ENCODE measurements at regions not wholly inside any gene's neighbourhood (a gene's known extent, or its start where the extent isn't known, plus 50 kb on each side); places are given as distances from the start of the nearest gene placed in this dataset.

GRCh38 chr6:67352717-67353116, 1282.4 kb upstream of the ADGRB3 start:
- intact Hi-C loops (cut with micrococcal nuclease) = no loop called here
- no peaks in the 10 kb centered on the region for H3K9me3 ChIP-seq (replicated peaks)

GRCh38 chr6:67350729-67351128, 1284.4 kb upstream of the ADGRB3 start:
- H3K4me3 ChIP-seq = no peak overlapping the region
- intact Hi-C loops (cut with micrococcal nuclease) = no loop called here
- no peak for TF ChIP-seq CTCF (IDR thresholded peaks at IDR 0.05; ENCODE audit: borderline replicate concordance)
- no peaks in the 10 kb centered on the region for H3K27me3 ChIP-seq (ENCODE audit: low read depth)
- DNase-seq = no peak
- H3K4me1 ChIP-seq = no peaks in the 10 kb centered on the region
- no peaks in the 10 kb centered on the region for H3K36me3 ChIP-seq
- H3K9me3 ChIP-seq (replicated peaks) = no peaks in the 10 kb centered on the region
- H3K27ac ChIP-seq (replicated peaks) = no peak overlapping the region

More at GRCh38 chr6:67352717-67353116, 1282.4 kb upstream of the ADGRB3 start:
- H3K4me3 ChIP-seq = no peak overlapping the region
- DNase-seq = no peak
- no peaks in the 10 kb centered on the region for H3K4me1 ChIP-seq
- H3K27ac ChIP-seq (replicated peaks) = no peak overlapping the region
- no peaks in the 10 kb centered on the region for H3K36me3 ChIP-seq
- TF ChIP-seq CTCF (IDR thresholded peaks at IDR 0.05; ENCODE audit: borderline replicate concordance) = no peak
- no peaks in the 10 kb centered on the region for H3K27me3 ChIP-seq (ENCODE audit: low read depth)

GRCh38 chr6:67345946-67346345, 1289.1 kb upstream of the ADGRB3 start:
- Histone ChIP-seq H3K27me3 (ENCODE audit: low read depth) (no peaks in the 10 kb centered on the region), H3K4me1 (no peaks in the 10 kb centered on the region), H3K4me3 (no peak overlapping the region), H3K9me3 (replicated peaks) (no peaks in the 10 kb centered on the region), H3K27ac (replicated peaks) (no peak overlapping the region), H3K36me3 (no peaks in the 10 kb centered on the region)
- intact Hi-C loops (cut with micrococcal nuclease) = no loop called here
- no peak for DNase-seq
- TF ChIP-seq CTCF (IDR thresholded peaks at IDR 0.05; ENCODE audit: borderline replicate concordance) = no peak

- H3K4me1 ChIP-seq = no peaks in the 10 kb centered on the region
- no peaks in the 10 kb centered on the region for H3K27me3 ChIP-seq (ENCODE audit: low read depth)
- H3K9me3 ChIP-seq (replicated peaks) = peaks cover 15% of the 10 kb centered on the region
- DNase-seq = no peak
- H3K4me3 ChIP-seq = no peak overlapping the region
- H3K36me3 ChIP-seq = no peaks in the 10 kb centered on the region
- intact Hi-C loops (cut with micrococcal nuclease) = no loop called here
- no peak overlapping the region for H3K27ac ChIP-seq (replicated peaks)
- no peak for TF ChIP-seq CTCF (IDR thresholded peaks at IDR 0.05; ENCODE audit: borderline replicate concordance)
Observed at GRCh38 chr6:67336014-67336413, 1299.1 kb upstream of the ADGRB3 start.

GRCh38 chr6:67331304-67331703, 1303.8 kb upstream of the ADGRB3 start:
- no peak for DNase-seq
- Histone ChIP-seq H3K36me3 (no peaks in the 10 kb centered on the region), H3K27me3 (ENCODE audit: low read depth) (no peaks in the 10 kb centered on the region), H3K4me3 (no peak overlapping the region), H3K9me3 (replicated peaks) (no peaks in the 10 kb centered on the region), H3K27ac (replicated peaks) (no peak overlapping the region), H3K4me1 (no peaks in the 10 kb centered on the region)
- intact Hi-C loops (cut with micrococcal nuclease) = no loop called here
- TF ChIP-seq CTCF (IDR thresholded peaks at IDR 0.05; ENCODE audit: borderline replicate concordance) = no peak

GRCh38 chr6:67328269-67328668, 1306.8 kb upstream of the ADGRB3 start:
- H3K36me3 ChIP-seq = no peaks in the 10 kb centered on the region
- no peak for DNase-seq
- no peaks in the 10 kb centered on the region for H3K4me1 ChIP-seq
- H3K4me3 ChIP-seq = no peak overlapping the region
- no peak overlapping the region for H3K27ac ChIP-seq (replicated peaks)
- intact Hi-C loops (cut with micrococcal nuclease) = no loop called here
- no peak for TF ChIP-seq CTCF (IDR thresholded peaks at IDR 0.05; ENCODE audit: borderline replicate concordance)
- H3K27me3 ChIP-seq (ENCODE audit: low read depth) = no peaks in the 10 kb centered on the region
- H3K9me3 ChIP-seq (replicated peaks) = peaks cover 3% of the 10 kb centered on the region

All from left ventricle myocardium inferior (tissue), 1 donor.